GM12891 (cell line): ENCODE measurements at regions not wholly inside any gene's neighbourhood (a gene's known extent, or its start where the extent isn't known, plus 50 kb on each side); places are given as distances from the start of the nearest gene placed in this dataset.

Experiments
- POLR2A ChIP-seq: IDR thresholded peaks from 2 replicates; pipeline ENCODE4 v1.6.1; 2011; ENCODE audit warnings: low read depth, low read length, control low read depth
- POLR2AphosphoS5 ChIP-seq: IDR thresholded peaks from 2 replicates; pipeline ENCODE4 v1.6.1; 2011; ENCODE audit warnings: low read depth, low read length, control low read depth

- TF ChIP-seq POLR2A (no peak), POLR2AphosphoS5 (no peak)
Observed at GRCh38 chr4:178966644-178967043, 1524.4 kb upstream of the AGA start.
